ENCODE measurements at regions not wholly inside any gene's neighbourhood (a gene's known extent, or its start where the extent isn't known, plus 50 kb on each side); places are given as distances from the start of the nearest gene placed in this dataset.
A peak's percentile ranks its signal among the peaks of the same experiment; 100 is the strongest.

DNA sequence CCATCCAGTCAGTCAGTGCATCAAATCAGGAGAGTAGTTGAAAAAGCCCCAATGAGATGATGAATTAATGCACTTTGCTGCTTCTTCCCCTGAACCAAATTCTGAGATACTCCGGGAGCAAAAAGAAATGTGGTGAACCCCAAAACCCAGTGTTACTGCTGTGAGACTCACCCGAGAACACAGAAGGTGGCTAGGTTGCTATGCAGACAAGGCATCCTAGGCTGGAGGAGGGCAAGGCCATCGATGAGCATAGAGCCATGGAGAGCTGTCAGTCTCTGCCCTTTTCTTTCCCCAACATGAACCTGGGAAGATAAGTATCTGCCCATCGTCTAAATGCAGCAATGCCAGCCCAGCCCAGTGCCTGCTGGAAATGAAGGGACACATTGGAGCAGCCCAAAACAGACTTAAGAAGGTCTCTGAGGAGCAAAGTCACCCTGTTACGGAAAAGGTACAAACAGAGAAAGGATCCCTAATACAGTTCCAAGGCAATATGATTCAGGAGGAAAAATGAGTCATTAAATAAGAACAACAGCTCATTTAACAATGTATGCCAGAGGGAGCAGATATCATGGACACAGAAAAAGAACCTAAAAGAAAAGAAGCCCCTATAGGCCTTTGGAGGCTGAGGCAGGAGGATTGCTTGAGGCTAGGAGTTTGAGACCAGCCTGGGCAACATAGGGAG is 272.0 kb downstream of the FOXO1 start:
- DNase-seq (ENCODE audit: low read depth), result no peak

DNA sequence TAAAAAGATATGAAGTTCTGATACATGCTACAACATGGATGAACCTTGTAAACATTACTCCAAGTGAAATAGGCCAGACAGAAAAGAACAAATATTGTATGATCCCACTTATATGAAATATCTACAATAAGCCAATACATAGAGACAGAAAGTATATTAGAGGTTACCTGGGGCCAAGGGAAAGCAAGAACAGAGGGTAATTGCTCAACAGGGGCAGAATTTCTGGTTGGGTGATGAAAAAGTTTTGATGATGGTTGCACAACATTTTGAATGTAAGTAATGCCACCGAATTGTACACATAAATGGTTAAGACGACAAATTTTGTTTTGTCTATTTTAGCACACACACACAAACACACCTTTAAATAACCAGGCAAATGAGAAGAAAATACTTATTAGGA is 268.4 kb downstream of the FOXO1 start:
- no peak for DNase-seq (ENCODE audit: low read depth)

DNA sequence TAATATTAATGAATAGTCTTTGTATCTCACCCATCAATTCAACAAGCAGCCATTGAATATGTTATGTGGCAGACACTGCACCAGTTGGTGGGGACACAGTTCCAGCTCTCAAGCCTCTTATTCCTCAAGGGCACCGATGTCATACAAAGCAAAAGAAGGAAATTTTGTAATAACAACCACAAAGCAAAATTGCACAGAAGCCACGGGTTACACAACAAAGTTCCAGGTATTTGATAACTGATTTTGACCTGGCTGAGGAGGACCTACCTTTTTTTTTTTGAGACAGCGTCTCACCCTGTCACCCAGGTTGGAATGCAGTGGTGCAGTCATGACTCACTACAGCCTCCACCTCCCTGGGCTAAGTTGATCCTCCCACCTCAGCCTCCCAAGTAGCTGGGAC is 266.7 kb downstream of the FOXO1 start:
- no peak for DNase-seq (ENCODE audit: low read depth)

DNA sequence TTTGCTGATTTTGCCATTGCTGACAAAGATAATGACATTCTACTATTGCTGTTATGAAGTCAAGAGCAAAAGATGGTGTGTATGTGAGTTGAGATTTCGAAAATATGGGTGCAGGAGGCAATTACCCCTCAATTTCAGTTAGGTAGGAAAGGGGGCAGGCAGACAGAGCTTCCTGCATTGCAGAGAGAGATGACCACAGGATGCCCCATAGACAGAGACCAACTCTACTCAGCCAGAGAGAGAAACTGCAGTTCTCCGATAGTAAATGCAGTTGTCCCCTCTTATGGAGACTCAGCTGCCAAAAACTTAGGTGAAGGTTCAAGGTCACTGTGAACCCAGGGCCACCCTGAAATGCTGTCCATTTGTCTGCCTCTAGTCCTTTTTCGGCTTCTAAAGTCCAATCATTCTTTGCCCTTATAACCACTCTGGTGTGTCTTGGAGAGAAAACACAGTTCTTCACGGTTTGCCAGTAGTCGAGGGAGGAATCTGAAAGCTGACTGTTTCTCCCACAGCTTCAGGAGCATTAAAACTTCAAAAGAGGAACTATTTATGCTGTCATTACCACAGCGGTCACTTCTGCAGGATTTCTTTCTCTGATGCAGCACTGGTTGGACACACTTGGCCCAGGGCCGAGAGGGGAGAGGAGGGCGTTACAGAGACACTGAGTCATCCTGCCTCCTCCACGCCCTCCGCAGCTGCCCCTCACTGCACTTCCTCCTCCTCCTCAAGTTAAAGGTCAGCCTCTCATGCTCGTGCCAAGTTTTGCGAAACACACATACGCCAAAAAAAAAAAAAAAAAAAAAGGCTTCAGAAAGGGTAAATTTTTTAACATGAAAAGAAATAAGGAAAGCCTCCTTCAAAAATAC is 264.3 kb downstream of the FOXO1 start:
- peak; percentile 63 for DNase-seq (ENCODE audit: low read depth)

DNA sequence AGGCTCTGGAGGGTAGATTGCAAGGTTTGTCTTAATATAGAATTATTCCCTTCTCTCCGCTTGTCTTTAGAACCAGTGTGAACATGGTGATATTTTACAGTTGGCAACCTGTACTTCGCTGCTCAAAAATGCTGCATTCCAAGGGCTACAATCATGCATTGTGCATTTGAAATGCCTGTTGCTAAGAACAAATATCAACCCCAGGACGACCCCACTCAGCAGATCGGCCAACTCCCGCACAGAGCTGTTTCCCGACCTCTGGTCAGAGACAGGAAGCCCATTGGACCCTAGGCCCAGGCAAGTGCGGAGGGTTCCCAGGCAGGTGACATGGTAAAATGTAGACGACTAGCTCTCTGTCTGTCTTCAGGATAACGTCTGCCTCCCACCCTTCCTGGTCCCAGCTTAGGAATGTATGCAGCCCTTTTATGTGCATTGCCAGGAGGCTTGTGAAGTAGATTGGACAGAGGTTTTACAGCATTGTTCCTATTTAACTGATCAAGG is 263.5 kb downstream of the FOXO1 start:
- DNase-seq (ENCODE audit: low read depth), result no peak

DNA sequence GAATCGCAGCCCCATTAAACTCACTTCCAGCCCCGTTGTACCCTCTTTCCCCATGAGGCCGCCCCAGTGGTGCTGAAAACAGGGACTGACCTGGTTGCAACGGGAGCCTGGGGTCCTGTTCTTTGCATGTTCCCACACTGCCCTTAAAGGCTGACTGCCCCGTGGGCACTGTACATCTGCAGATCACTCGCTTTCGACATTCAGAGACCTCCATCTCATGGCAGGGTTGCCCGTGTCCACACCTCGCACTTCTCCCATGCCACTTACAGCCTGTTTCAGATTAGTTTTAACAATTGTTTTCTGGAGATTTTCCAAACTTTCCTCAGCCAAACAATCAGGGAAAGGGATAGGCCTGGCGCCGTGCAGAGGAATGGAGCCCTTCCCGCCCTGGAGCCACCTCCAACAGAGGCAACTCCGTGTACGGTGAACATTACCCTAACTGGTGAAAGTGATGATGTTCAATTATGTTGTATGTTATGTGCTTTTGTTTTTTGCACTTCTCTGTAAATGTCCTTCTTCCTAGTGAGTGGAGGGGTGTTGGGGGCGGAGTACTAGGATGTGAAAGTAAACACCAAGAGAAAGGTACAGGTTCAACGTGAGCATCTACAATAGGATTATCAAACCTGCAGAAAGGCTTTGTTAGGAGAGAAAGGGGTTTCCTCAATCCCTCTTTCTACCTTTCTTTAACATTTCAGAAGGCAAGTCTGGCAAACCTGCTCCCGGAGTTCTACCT is 262.8 kb downstream of the FOXO1 start:
- DNase-seq (ENCODE audit: low read depth), result no peak

DNA sequence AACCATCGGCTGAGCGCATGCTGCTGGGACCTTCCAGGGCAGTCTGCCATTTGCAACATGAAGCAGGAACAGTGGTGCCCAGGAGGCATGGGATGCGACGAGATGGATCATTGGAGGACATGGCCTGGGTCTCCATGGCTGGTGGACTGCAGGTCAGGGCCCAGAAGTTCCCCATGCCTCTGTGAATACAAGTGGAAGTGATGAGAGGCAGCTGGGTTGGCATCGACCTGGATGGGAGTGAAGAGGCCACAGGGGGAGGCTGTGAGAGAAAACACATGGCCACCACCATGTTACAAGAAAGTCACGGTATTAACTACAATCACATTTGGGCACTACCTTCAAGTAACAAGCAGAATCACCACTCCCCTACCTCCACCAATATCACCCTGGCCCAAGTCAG is 262.0 kb downstream of the FOXO1 start:
- no peak for DNase-seq (ENCODE audit: low read depth)

DNA sequence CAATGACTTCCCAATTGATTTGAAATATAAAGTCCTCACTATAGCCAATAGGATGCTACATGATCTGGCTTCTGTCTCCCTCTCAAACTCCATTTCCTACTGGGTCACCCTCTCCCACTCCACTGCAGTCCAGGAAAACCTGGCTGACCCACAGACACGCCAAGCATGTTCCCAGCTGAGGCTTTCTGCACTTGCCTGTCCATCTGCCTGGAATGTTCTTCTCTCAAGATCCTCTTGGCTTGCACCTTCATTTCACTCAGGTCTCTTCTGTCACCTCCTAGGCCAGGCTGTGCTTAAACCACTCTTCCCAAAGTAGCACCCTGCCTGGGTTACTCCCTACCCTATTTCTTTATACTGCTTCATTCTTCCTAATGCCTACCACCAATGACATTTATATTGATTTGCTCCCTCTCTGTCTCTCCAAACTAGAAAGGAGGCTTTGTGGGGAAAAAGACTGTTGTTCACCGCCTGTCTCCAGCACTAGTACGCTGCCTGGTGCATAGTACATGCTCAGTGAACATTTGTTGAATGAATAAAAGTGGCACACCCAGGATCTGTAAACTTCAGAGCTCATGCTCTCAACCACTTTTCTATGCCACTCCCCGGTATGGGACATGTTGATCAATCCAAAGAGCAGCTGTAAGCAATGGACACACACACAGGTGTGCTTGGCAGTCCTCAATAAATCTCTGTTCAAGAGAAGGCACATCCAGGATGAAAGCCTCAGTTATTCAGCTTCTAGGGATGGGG is 261.3 kb downstream of the FOXO1 start:
- no peak for DNase-seq (ENCODE audit: low read depth)

DNA sequence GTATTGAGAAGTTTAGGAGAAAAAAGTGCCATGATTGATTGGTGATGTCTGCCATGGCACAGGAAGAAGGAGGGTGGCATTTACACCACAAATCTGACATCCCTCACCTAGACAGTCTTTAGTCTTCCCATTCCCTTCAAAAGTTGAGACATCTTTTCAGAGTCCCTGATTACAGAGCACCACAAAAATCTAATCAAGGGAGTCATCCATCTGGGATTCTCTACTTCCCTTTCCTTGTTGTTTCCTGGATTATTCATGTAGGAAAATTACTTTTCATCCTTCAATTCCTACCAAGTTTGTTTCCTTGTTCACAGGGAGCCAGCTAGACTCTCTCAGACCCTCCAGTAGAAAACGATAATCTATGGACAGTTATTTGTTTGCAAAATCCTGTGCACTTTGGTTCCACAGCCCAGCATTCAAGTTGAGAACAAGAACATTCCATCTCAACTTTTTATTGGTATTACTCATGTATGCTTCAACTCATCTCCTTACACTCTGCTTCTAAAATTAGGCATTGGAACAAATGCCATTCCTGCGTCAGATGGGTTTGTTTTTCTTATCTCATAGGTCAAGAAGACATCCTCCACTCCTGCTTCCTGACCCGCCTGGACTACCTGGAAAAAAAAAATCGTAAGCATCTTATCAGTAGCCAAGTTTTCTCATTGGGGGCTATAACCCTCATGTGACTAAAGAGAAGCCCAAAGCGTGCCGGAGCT is 259.9 kb downstream of the FOXO1 start:
- peak; percentile 34 for DNase-seq (ENCODE audit: low read depth)

DNA sequence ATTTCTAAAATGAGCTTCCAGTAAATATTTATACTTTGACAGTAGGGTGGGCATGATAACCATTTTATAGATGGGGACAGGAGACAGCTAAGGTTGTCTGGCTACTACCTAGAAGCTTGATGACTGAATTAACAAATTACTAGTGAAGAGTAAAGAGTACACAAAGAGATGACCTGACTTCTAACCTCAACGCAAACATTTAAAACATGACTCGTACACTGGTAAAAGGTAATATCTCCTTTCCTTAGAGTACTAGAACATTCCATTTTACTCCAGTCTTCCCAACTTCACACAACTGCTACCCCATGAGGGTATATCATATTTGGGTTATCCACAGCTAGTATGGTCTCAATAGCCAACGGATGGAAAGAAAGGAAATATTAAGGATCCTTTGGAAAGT is 258.9 kb downstream of the FOXO1 start:
- DNase-seq (ENCODE audit: low read depth), result no peak

DNA sequence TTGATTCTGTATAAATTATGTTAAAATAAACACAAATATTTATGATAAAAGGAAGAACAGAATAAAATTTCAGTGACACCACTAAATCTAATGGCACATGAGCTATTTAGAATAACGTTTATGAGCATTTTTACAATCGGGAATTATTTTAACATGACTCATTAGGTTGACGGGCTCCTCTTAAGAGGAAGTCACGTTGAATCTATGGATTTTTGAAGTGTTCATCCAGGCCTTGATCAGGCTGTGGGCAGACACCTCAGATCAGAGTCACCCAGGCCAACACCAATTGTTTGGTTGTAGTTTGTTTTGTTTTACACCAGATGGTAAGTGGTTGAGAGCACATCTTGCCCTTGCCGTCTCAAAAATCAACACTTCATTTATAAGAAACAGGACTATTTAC is 257.8 kb downstream of the FOXO1 start:
- DNase-seq (ENCODE audit: low read depth), result peak; percentile 45

DNA sequence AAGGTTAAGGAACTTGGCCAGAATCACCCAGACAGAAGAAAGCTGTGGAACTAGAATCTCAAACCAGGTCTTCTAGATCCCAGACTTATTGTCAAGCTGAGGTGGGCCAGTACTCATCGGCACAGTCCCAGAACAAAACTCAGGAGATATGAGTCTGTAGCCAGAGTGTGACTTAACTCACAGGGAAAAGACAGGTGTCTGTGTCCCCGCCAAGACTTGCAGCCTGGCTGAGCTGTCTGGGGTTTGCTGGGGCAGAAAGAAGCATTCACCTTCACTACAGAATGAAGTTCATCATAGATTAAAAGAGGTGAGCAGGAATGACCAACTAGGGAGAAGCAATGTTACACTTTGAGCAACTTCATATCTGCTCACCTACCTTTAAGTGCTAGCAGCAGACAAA is 257.2 kb downstream of the FOXO1 start:
- no peak for DNase-seq (ENCODE audit: low read depth)

DNA sequence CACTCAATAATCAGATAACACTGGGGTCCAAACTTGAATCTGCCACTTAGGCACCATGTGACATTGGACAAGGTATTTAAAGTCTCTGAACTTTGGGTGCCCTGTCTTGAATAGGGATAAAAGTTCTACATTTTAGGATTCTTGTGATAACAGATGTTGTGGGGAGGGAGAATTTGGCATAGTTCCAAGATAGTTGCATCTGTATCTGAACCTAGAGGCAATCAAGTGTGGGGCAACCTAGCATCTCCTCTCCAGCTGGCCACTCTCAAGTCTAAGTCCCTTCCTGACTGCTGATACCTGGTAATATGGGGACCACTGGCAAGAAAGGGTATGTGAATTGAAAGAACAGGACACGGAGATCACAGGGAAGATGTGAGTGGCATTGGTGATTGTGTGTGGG is 256.1 kb downstream of the FOXO1 start:
- no peak for DNase-seq (ENCODE audit: low read depth)

DNA sequence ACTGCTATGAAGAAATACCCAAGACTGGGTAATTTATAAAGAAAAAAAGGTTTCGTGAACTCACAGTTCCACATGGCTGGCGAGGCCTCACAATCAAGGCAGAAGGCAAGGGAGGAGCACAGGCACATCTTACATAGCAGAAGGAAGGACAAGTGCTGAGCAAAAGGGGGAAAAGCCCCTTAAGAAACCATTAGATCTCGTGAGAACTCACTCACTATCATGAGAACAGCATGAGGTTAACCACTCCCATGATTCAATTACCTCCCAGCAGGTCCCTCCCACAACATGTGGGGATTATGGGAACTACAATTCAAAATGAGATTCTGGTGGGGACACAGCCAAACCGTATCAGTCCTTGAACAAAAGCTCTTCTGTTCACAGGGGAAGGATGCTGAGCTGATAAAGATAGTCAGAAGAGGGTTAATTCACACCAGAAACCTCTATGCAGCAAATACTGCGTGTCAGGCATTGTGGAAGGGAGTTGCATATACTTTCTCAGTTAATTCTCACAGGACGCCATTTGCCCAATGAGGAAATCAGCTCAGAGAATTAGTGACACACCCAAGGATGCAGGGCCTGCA is 246.2 kb downstream of the FOXO1 start:
- no peak for DNase-seq (ENCODE audit: low read depth)

DNA sequence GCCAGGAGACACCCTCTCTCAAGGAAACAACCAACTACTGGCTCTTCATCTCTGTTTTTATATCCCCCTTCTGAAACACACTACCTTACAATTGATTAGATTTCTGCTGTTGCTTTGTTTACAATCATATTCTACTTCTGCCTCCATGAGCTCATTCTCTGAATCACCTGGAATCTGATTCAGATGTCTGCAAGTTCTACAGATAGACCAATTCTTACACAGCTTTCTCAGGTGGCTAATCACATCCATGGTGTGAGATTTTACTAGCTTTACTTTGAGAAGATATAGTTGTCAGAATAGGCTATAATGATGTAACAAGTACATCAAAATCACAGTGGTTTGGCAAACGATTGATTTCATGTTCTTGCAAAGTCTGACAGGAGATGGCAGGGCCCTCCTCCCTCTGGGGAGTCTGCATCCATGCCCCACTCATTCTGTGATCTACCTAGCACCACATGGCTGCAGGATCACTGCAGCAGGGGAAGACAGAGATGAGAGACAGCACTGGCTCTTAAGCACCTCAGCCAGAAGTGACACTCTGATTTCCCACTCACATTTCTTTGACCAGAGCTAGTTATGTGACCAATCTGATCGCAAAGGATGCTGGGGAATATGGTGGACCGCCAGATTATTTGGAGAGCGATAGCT is 243.7 kb downstream of the FOXO1 start:
- no peak for DNase-seq (ENCODE audit: low read depth)

DNA sequence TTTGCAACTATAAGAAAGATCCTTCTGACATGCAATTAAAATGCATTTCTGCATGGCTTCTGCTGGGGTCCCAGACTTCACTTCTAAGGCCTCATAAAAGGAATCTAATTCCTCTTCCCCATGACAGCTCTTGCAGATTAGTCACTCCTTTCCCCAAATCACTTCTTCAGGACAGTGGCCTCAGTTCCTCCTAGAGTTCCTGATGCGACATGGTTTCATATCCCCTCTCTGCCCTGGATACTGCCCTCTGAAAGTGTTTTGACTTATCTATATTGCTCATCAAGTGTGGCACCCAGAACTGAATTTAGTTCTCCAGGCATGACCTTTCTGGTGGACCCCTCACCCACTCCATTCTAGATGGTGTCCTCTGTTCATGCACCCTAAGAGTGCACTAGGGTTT is 238.1 kb downstream of the FOXO1 start:
- no peak for DNase-seq (ENCODE audit: low read depth)

DNA sequence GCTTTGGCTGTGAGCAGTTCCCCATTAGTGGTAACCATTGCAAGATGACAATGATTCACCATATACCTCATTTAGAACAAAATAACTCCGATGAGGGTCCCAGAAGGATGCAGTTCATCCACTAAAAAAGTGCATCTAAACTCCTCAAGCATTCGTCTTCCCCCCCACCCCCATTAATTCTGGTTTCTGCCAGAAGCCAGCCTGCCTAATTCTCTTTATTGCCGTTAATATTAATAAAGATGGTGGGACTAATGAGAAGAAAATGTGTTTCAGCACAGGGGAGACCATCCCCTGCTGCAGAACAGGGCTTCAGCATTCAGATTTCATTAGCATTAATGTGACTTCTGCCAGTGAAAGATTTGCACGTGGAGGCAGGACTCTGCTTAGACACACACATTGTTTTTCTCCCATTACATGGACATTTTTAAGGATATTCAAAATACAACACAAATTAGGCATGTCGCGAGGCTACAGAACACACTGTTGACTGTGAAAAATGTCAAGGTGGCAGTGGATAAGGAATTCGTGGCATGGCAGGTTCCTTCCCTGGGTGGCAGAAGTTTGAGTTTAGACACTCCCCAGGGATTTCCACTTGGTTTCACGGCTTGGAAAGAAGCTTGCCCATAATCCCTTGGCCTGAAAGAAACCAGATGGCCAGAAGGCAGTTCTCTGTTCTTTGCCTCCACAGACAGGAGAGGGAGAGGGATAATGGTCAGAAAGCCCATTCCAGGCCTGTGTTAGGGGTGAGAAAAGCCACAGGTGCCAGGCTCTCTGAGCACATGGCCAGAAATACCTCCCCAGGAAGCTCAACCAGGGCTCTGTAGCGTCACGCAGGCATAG is 236.5 kb downstream of the FOXO1 start:
- no peak for DNase-seq (ENCODE audit: low read depth)

DNA sequence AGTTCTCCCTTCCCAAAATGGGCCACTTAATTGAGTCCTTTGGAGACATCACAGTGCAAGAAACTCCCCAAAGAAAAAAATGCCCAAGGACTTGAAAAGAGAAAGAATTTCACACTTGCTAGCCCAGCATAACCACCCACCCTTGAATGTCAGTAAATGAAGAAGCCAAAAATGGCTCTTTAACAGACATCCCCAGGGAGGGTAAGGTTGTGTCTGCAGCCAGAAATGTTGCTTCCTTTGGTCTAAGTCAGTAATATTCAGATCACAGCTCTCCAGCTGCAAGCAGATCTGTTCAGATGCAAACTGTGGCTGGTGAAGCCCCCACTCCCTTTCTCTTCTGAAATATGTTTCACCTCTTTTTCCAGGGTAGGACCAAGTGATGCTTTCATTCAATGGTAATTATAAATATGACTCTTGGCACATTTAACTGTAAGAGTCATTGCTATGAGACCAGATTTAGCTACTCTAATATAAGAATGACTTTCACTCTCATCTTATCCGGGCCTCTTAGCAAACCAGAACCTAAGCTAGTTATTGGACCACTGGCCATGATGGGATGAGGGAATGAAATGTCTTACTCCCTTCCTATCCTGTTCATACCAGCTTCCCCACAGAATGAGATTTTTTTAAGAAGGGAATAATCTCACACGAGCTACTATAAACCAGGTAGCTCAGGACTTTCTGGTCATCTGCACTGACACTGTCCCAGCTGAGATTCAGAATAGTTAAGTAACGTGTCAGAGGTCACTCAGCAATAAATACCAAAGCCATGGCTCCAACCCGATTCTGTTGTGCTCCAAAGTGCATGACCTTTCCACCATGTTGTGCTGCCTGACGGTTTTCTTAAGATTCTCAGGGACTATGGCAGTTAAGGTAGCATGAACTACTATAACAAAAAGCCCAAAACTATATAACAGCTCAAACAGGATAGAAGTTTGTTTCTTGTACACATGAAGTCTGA is 234.1 kb downstream of the FOXO1 start:
- DNase-seq (ENCODE audit: low read depth), result no peak
